HepG2 (cell line): ENCODE measurements at regions not wholly inside any gene's neighbourhood (a gene's known extent, or its start where the extent isn't known, plus 50 kb on each side); places are given as distances from the start of the nearest gene placed in this dataset.

Experiments used
- ATAC-seq: fragments of 200-7000 bp; cut with Tn5 transposase; 3 replicates; pipeline ENCODE4 v1.9.1; 2020; ENCODE audit warnings: mild to moderate bottlenecking, moderate library complexity
- BruUV-seq: library from RNA; stranded (reverse); fragments of 400-500 nt; replicated peaks from 2 replicates; lab custom pipeline; 2021; lab: Mats Ljungman, UMichigan
- CTCF ChIA-PET: fragments of 300-600 bp; formaldehyde crosslinking; extraction: SDS; loops from one replicate; lab custom pipeline; 2021; ENCODE audit warnings: low total read pairs, inconsistent platforms, low intra/inter-chr PET ratio; lab: Yijun Ruan, JAX
- POLR2A ChIA-PET: fragments of 350-600 bp; sonication (Branson Sonifier 250); formaldehyde crosslinking; loops from one replicate; lab custom pipeline; 2020; ENCODE audit warnings: antibody characterized with exemption, inconsistent platforms; lab: Yijun Ruan, JAX
- DNase-seq: peaks from one replicate; pipeline ENCODE4 v3.0.0-alpha.2; 2015; ENCODE audit warnings: low spot score
- FAIRE-seq: peaks from 3 replicates; lab custom pipeline; 2011; peaks lifted over from hg19 to GRCh38; lab: Jason Lieb, UNC
- H2AFZ ChIP-seq: one replicate; pipeline ENCODE4 v1.6.1; 2011; ENCODE audit warnings: low read length, inconsistent platforms
- H3K27ac ChIP-seq: fragments of 300-600 bp; 3 replicates; pipeline ENCODE4 v1.8.0; 2011; ENCODE audit warnings: mixed run types, mild to moderate bottlenecking, mixed read lengths, low read length, inconsistent platforms; ENCODE audit not compliant: insufficient read depth; ENCODE audit errors: extremely low read length
- H3K27me3 ChIP-seq, 2 experiments: fragments of 200-600 bp in 1 of 2; 2 replicates in 1 of 2; 3 replicates in 1 of 2; pipeline versions ENCODE4 v1.6.0 to v1.8.0; 2011; ENCODE audit warnings: low read length in 2 of 2, mild to moderate bottlenecking in 2 of 2, moderate library complexity in 2 of 2, inconsistent platforms in 1 of 2; ENCODE audit not compliant: insufficient read depth in 2 of 2, control insufficient read depth in 1 of 2
- H3K36me3 ChIP-seq, 2 experiments: fragments of 200-600 bp in 1 of 2; replicated peaks in 1 of 2; 2 replicates in 1 of 2; 3 replicates in 1 of 2; pipeline versions ENCODE4 v1.5.1 to v1.8.0; 2011; ENCODE audit warnings: low read length in 2 of 2, inconsistent platforms in 1 of 2; ENCODE audit not compliant: insufficient read depth in 2 of 2, control insufficient read depth in 1 of 2
- H3K4me1 ChIP-seq: 2 replicates; pipeline ENCODE4 v1.5.1; 2012; ENCODE audit warnings: low read length, inconsistent platforms; ENCODE audit not compliant: insufficient read depth
- H3K4me2 ChIP-seq: 2 replicates; pipeline ENCODE4 v1.6.0; 2011; ENCODE audit warnings: low read depth, low read length, inconsistent platforms
- H3K4me3 ChIP-seq, 3 experiments: fragments of 200-600 bp in 1 of 3; sonication (generic), shearing (Covaris generic) in 1 of 3; replicated peaks in 1 of 3; 2 replicates each; pipeline ENCODE4 v1.5.1; 2011 to 2016; ENCODE audit warnings: low read length in 3 of 3, inconsistent platforms in 2 of 3, low read depth in 2 of 3, mild to moderate bottlenecking in 2 of 3, control low read depth in 1 of 3, mixed read lengths in 1 of 3; ENCODE audit not compliant: insufficient read depth in 1 of 3
- H3K79me2 ChIP-seq: one replicate; pipeline ENCODE4 v1.6.1; 2011; ENCODE audit warnings: low read length, inconsistent platforms; ENCODE audit not compliant: insufficient read depth
- H3K9ac ChIP-seq: 2 replicates; pipeline ENCODE4 v1.6.0; 2011; ENCODE audit warnings: mild to moderate bottlenecking, low read depth, low read length, inconsistent platforms; ENCODE audit not compliant: insufficient read depth
- H3K9me3 ChIP-seq: 2 replicates; pipeline ENCODE4 v1.5.1; 2012; ENCODE audit warnings: mild to moderate bottlenecking, low read length
- H4K20me1 ChIP-seq: 2 replicates; pipeline ENCODE4 v1.6.0; 2011; ENCODE audit warnings: inconsistent platforms, mild to moderate bottlenecking, low read length, moderate library complexity; ENCODE audit not compliant: insufficient read depth
- DNMT3B ChIP-seq: conservative IDR thresholded peaks from 2 replicates; pipeline ENCODE4 v1.6.1; 2016; ENCODE audit warnings: missing biosample characterization, control low read depth
- EED ChIP-seq: sonication (generic); formaldehyde crosslinking; IDR thresholded peaks from 2 replicates; pipeline ENCODE4 v1.5.0; 2020; ENCODE audit warnings: mild to moderate bottlenecking, missing genetic modification reagents
- FIP1L1 ChIP-seq: fragments of 200-400 bp; formaldehyde crosslinking; IDR thresholded peaks from 2 replicates; pipeline ENCODE4 v1.6.1; 2018; ENCODE audit warnings: low read depth, mild to moderate bottlenecking, low read length, moderate library complexity, borderline replicate concordance; ENCODE audit not compliant: insufficient read depth
- MAFG ChIP-seq: sonication (generic); formaldehyde crosslinking; IDR thresholded peaks from 2 replicates; pipeline ENCODE4 v1.5.1; 2020; ENCODE audit warnings: mild to moderate bottlenecking, missing genetic modification reagents
- TAF15 ChIP-seq: fragments of 200-400 bp; formaldehyde crosslinking; IDR thresholded peaks from one replicate; pipeline ENCODE4 v1.6.1; 2018; ENCODE audit warnings: mild to moderate bottlenecking, low read depth, low read length; ENCODE audit not compliant: poor library complexity, severe bottlenecking
- TGIF2 ChIP-seq: IDR thresholded peaks from 2 replicates; pipeline ENCODE4 v1.6.1; 2016; ENCODE audit warnings: control low read depth, missing compliant biosample characterization
- TOPORS ChIP-seq: sonication (generic); formaldehyde crosslinking; IDR thresholded peaks from 2 replicates; pipeline ENCODE4 v1.8.0; 2023; ENCODE audit warnings: mild to moderate bottlenecking, missing genetic modification reagents
- YEATS4 ChIP-seq: sonication (generic); formaldehyde crosslinking; IDR thresholded peaks from 2 replicates; pipeline ENCODE4 v1.4.0; 2020; ENCODE audit warnings: missing genetic modification reagents, borderline replicate concordance
- ZFY ChIP-seq: sonication (generic); formaldehyde crosslinking; IDR thresholded peaks from 2 replicates; pipeline ENCODE4 v1.4.0; 2020; ENCODE audit warnings: missing genetic modification reagents
- ZNF224 ChIP-seq: sonication (generic); formaldehyde crosslinking; IDR thresholded peaks from 2 replicates; pipeline ENCODE4 v1.5.0; 2020; ENCODE audit warnings: mild to moderate bottlenecking, missing genetic modification reagents
- ZNF24 ChIP-seq: fragments of 450-650 bp; IDR thresholded peaks from 2 replicates; pipeline ENCODE4 v1.6.1; 2017; ENCODE audit warnings: antibody characterized with exemption, mild to moderate bottlenecking
- ZNF614 ChIP-seq: IDR thresholded peaks from 2 replicates; pipeline ENCODE4 v1.6.1; 2018; ENCODE audit warnings: missing biosample characterization, missing genetic modification reagents, inconsistent platforms, borderline replicate concordance
- ZNF615 ChIP-seq: sonication (generic); formaldehyde crosslinking; IDR thresholded peaks from 2 replicates; pipeline ENCODE4 v1.5.0; 2020; ENCODE audit warnings: mild to moderate bottlenecking, missing genetic modification reagents, borderline replicate concordance
- ZNF850 ChIP-seq: sonication (generic); formaldehyde crosslinking; conservative IDR thresholded peaks from 2 replicates; pipeline ENCODE4 v1.9.0; 2021; ENCODE audit warnings: mild to moderate bottlenecking, missing genetic modification reagents
- WGBS: methylation state at CpG from one replicate; pipeline ENCODE4 v1.1.6; 2017; ENCODE audit warnings: low lambda C conversion rate; 5-methylcytosine and 5-hydroxymethylcytosine counted together
- in situ Hi-C: cut with HindIII; loops from 2 replicates; pipeline ENCODE4 v1.10.0; 2017; ENCODE audit warnings: low pct_unique_long_range_greater_than_20kb; ENCODE audit not compliant: extremely low pct_ligation_motif_present
- intact Hi-C: fragments of 100-400 bp; cut with micrococcal nuclease; formaldehyde crosslinking; loops from one replicate; pipeline ENCODE4 v1.10.0; 2022; ENCODE audit not compliant: unreplicated experiment
- TF ChIP-seq, protein P1 (sequence below), 2 experiments: sonication (generic) in 1 of 2; formaldehyde crosslinking in 1 of 2; IDR thresholded peaks; 2 replicates each; pipeline versions ENCODE4 v1.6.1 to v1.9.0; 2014 to 2022; ENCODE audit warnings: antibody characterized with exemption in 1 of 2, borderline replicate concordance in 1 of 2, inconsistent platforms in 1 of 2, low read depth in 1 of 2, missing genetic modification reagents in 1 of 2
- TF ChIP-seq, protein P2 (sequence below): IDR thresholded peaks from 2 replicates; pipeline ENCODE4 v1.6.1; 2016; ENCODE audit warnings: low read depth
- TF ChIP-seq, protein P3 (sequence below): sonication (generic); formaldehyde crosslinking; IDR thresholded peaks from 2 replicates; pipeline ENCODE4 v1.5.0; 2020; ENCODE audit warnings: missing genetic modification reagents

DNA sequence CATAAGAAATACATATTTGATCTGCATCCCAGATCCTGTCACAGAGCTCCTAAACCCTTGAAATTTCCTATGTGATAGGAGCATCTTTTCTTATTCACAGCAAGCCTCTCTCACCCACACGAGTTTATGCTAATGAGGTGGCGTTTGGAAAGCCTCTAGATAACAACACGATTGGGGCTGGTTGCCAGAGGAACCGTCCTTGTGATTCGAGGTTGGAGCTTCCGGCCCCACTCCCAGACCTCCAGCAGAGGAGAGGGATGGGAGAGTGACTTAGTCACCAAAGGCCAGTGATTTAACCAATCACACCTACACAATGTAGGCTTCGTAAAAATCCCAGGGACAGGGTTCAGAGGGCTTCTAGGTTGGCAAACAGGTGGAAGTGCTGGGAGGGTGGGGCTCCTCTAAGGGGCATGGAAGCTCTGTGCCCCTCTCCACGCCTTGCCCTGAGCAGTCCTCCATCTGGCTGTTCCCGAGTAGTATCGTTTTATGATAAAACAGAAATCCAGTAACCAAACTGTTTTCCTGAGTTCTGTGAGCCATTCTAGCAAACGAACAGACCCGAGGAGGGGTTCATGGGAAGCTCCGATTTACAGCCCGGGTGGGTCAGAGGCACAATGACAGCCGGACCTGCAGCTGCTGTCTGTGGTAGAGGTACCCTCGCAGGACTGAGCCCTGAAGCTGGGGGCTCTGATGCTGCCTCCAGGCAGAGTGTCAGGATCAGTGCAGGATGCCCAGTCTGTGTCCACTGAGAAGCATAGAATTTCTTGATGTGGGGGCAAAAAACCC lies 238.1 kb upstream of the ARID1B start:
- H4K20me1 ChIP-seq, result no peaks in the 10 kb centered on the region
- no TSS peak for BruUV-seq
- H2AFZ ChIP-seq, result no peak overlapping the region
- DNase-seq (no peak), ATAC-seq (no peak; the same call in 2 of the 3 replicates), FAIRE-seq (no peak)
- no peak overlapping the region for H3K27ac ChIP-seq
- 3% methylated on average over 16 of the region's 16 CpGs for WGBS
- ChIA-PET POLR2A (no interaction called here), CTCF (no interaction called here)
- no peaks in the 10 kb centered on the region for H3K9me3 ChIP-seq
- no peaks in the 10 kb centered on the region for H3K79me2 ChIP-seq
- H3K4me1 ChIP-seq, result no peaks in the 10 kb centered on the region
- no peak overlapping the region for H3K4me3 ChIP-seq
- in situ Hi-C loops, result no loop called here
- no peak overlapping the region for H3K9ac ChIP-seq
- no peak overlapping the region for H3K4me2 ChIP-seq
- intact Hi-C loops, result no loop called here
- no peaks in the 10 kb centered on the region for H3K36me3 ChIP-seq
- peaks cover 2 to 35% of the 10 kb centered on the region in 2 experiments; a peak in 3 of 5 replicates for H3K27me3 ChIP-seq
- TF ChIP-seq YEATS4, result no peak
- TF ChIP-seq TOPORS (CRISPR knock-in tag), result no peak
- TF ChIP-seq ZFY, result no peak
- TF ChIP-seq, protein P1, sequence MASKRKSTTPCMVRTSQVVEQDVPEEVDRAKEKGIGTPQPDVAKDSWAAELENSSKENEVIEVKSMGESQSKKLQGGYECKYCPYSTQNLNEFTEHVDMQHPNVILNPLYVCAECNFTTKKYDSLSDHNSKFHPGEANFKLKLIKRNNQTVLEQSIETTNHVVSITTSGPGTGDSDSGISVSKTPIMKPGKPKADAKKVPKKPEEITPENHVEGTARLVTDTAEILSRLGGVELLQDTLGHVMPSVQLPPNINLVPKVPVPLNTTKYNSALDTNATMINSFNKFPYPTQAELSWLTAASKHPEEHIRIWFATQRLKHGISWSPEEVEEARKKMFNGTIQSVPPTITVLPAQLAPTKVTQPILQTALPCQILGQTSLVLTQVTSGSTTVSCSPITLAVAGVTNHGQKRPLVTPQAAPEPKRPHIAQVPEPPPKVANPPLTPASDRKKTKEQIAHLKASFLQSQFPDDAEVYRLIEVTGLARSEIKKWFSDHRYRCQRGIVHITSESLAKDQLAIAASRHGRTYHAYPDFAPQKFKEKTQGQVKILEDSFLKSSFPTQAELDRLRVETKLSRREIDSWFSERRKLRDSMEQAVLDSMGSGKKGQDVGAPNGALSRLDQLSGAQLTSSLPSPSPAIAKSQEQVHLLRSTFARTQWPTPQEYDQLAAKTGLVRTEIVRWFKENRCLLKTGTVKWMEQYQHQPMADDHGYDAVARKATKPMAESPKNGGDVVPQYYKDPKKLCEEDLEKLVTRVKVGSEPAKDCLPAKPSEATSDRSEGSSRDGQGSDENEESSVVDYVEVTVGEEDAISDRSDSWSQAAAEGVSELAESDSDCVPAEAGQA (IDR thresholded peaks at IDR 0.05; ENCODE audit: low read depth), result no peak
- TF ChIP-seq, protein P1 (CRISPR knock-in tag; IDR thresholded peaks at IDR 0.05; ENCODE audit: borderline replicate concordance), result no peak
- no peak for TF ChIP-seq DNMT3B (CRISPR knock-in tag)
- TF ChIP-seq FIP1L1, result no peak
- TF ChIP-seq ZNF24, result no peak
- TF ChIP-seq MAFG (CRISPR knock-in tag), result no peak
- no peak for TF ChIP-seq ZNF224
- TF ChIP-seq TGIF2, result no peak
- TF ChIP-seq EED (CRISPR knock-in tag), result no peak
- no peak for TF ChIP-seq ZNF614 (CRISPR knock-in tag)
- TF ChIP-seq, protein P2, sequence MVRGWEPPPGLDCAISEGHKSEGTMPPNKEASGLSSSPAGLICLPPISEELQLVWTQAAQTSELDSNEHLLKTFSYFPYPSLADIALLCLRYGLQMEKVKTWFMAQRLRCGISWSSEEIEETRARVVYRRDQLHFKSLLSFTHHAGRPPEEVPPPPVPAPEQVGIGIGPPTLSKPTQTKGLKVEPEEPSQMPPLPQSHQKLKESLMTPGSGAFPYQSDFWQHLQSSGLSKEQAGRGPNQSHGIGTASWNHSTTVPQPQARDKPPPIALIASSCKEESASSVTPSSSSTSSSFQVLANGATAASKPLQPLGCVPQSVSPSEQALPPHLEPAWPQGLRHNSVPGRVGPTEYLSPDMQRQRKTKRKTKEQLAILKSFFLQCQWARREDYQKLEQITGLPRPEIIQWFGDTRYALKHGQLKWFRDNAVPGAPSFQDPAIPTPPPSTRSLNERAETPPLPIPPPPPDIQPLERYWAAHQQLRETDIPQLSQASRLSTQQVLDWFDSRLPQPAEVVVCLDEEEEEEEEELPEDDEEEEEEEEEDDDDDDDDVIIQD (CRISPR knock-in tag), result no peak
- TF ChIP-seq ZNF615 (CRISPR knock-in tag), result no peak
- TF ChIP-seq ZNF850 (CRISPR knock-in tag), result no peak
- TF ChIP-seq, protein P3, sequence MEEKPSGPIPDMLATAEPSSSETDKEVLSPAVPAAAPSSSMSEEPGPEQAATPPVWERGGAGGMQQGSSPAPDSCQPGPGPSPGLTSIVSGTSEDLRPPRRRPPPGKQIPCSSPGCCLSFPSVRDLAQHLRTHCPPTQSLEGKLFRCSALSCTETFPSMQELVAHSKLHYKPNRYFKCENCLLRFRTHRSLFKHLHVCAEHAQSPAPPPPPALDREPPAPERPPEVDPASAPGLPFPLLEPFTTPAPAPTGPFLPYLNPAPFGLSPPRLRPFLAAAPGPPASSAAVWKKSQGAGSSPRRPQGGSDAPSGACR (CRISPR knock-in tag), result no peak
- no peak for TF ChIP-seq TAF15
